GM12878 (cell line): ENCODE measurements at regions not wholly inside any gene's neighbourhood (a gene's known extent, or its start where the extent isn't known, plus 50 kb on each side); places are given as distances from the start of the nearest gene placed in this dataset.

ENCODE experiments used
- ASH2L ChIP-seq: fragments of 300-600, 200-600 bp; sonication (generic); IDR thresholded peaks from 2 replicates; pipeline ENCODE4 v1.6.1; 2017; ENCODE audit warnings: low read depth, mild to moderate bottlenecking, borderline replicate concordance
- ATF3 ChIP-seq: IDR thresholded peaks from 2 replicates; pipeline ENCODE4 v1.6.1; 2011; ENCODE audit warnings: low read depth, mild to moderate bottlenecking, low read length, moderate library complexity, borderline replicate concordance; ENCODE audit errors: extremely low read depth
- CTCF ChIP-seq, 3 experiments: IDR thresholded peaks in 2 of 3; conservative IDR thresholded peaks in 1 of 3; 2 replicates each; pipeline ENCODE4 v1.5.1; 2011; ENCODE audit warnings: low read depth in 3 of 3, low read length in 3 of 3, mild to moderate bottlenecking in 3 of 3, control low read depth in 2 of 3, moderate library complexity in 2 of 3, inconsistent platforms in 1 of 3, mixed read lengths in 1 of 3; ENCODE audit not compliant: control insufficient read depth in 2 of 3, insufficient read depth in 1 of 3; ENCODE audit errors: extremely low read depth in 1 of 3
- EZH2 ChIP-seq: IDR thresholded peaks from 2 replicates; pipeline ENCODE4 v1.6.1; 2012; ENCODE audit warnings: low read depth, mild to moderate bottlenecking, control low read depth, inconsistent platforms, low read length, borderline replicate concordance; ENCODE audit not compliant: control insufficient read depth
- IKZF1 ChIP-seq: fragments of 450-650 bp; conservative IDR thresholded peaks from 2 replicates; pipeline ENCODE4 v1.6.1; 2017; ENCODE audit warnings: antibody characterized with exemption, mild to moderate bottlenecking

GRCh38 chr7:69196593-69196992, 401.7 kb upstream of the AUTS2 start:
- TF ChIP-seq IKZF1 (no peak), ASH2L (no peak), EZH2 (no peak), ATF3 (no peak), CTCF (IDR thresholded peaks at IDR 0.05 in 2 of 3, conservative IDR thresholded peaks at IDR 0.05 in 1 of 3; ENCODE audit: control insufficient read depth in 2 of 3, extremely low read depth in 1 of 3, insufficient read depth in 1 of 3, low read depth in 3 of 3, low read length in 3 of 3) (no peak)
